H1 (cell line): ENCODE measurements at regions not wholly inside any gene's neighbourhood (a gene's known extent, or its start where the extent isn't known, plus 50 kb on each side); places are given as distances from the start of the nearest gene placed in this dataset.
A peak's percentile ranks its signal among the peaks of the same experiment; 100 is the strongest.

Experiments used
- CTCF ChIA-PET: fragments of 300-600 bp; sonication (Branson Sonifier 250); formaldehyde crosslinking; loops from one replicate; lab custom pipeline; 2021; ENCODE audit not compliant: partially characterized antibody; lab: Charles Lee
- POLR2A ChIA-PET: fragments of 300-600 bp; sonication (Branson Sonifier 250); formaldehyde crosslinking; loops from one replicate; lab custom pipeline; 2021; ENCODE audit warnings: inconsistent platforms; ENCODE audit not compliant: partially characterized antibody; lab: Charles Lee
- DNase-seq, 2 experiments: peaks; one replicate each; pipeline versions ENCODE4 v3.0.0 to v3.0.0-alpha.2; 2010 to 2022; ENCODE audit warnings: low spot score in 2 of 2, low read depth in 1 of 2, mixed read lengths in 1 of 2
- FAIRE-seq: peaks from 2 replicates; lab custom pipeline; 2011; peaks lifted over from hg19 to GRCh38; lab: Jason Lieb, UNC
- H2AFZ ChIP-seq: 2 replicates; pipeline ENCODE4 v1.8.1; 2012; ENCODE audit warnings: low read length, inconsistent platforms
- H2AK5ac ChIP-seq: 2 replicates; pipeline ENCODE4 v1.6.1; 2013; ENCODE audit warnings: low read depth, low read length
- H2BK120ac ChIP-seq: replicated peaks from 2 replicates; pipeline ENCODE3; 2013; ENCODE audit warnings: low read depth, low read length, inconsistent platforms
- H2BK12ac ChIP-seq: 2 replicates; pipeline ENCODE4 v1.6.1; 2013; ENCODE audit warnings: low read depth, low read length
- H2BK15ac ChIP-seq: 2 replicates; pipeline ENCODE4 v1.6.1; 2013; ENCODE audit warnings: low read length
- H2BK20ac ChIP-seq: 2 replicates; pipeline ENCODE4 v1.6.1; 2013; ENCODE audit warnings: low read length
- H2BK5ac ChIP-seq: 2 replicates; pipeline ENCODE4 v1.6.1; 2013; ENCODE audit warnings: low read depth, low read length
- H3K14ac ChIP-seq: 2 replicates; pipeline ENCODE4 v1.6.1; 2013; ENCODE audit warnings: inconsistent platforms; ENCODE audit not compliant: insufficient read length
- H3K18ac ChIP-seq: 2 replicates; pipeline ENCODE4 v1.6.1; 2013; ENCODE audit warnings: low read length; ENCODE audit errors: extremely low read depth
- H3K23ac ChIP-seq: 2 replicates; pipeline ENCODE4 v1.6.1; 2013; ENCODE audit warnings: inconsistent platforms; ENCODE audit not compliant: insufficient read length
- H3K23me2 ChIP-seq: 2 replicates; pipeline ENCODE4 v1.6.1; 2013; ENCODE audit warnings: low read depth, low read length
- H3K27ac ChIP-seq: 2 replicates; pipeline ENCODE4 v1.6.1; 2011; ENCODE audit warnings: low read depth, low read length, inconsistent platforms
- H3K27me3 ChIP-seq, 4 experiments: replicated peaks in 1 of 4; 1 replicate in 1 of 4; 2 replicates in 3 of 4; pipeline versions ENCODE4 v1.6.1 to v1.8.1; 2011 to 2013; ENCODE audit warnings: low read length in 3 of 4, mild to moderate bottlenecking in 3 of 4, inconsistent platforms in 2 of 4, mixed read lengths in 2 of 4, moderate library complexity in 1 of 4; ENCODE audit not compliant: control insufficient read depth in 3 of 4, insufficient read depth in 3 of 4; ENCODE audit errors: extremely low read depth in 1 of 4
- H3K36me3 ChIP-seq, 4 experiments: 2 replicates each; pipeline versions ENCODE4 v1.6.1 to v1.8.1; 2011 to 2013; ENCODE audit warnings: mild to moderate bottlenecking in 4 of 4, low read length in 3 of 4, moderate library complexity in 2 of 4, control low read depth in 1 of 4, inconsistent platforms in 1 of 4; ENCODE audit not compliant: insufficient read depth in 4 of 4, control insufficient read depth in 2 of 4
- H3K4ac ChIP-seq: replicated peaks from 2 replicates; pipeline ENCODE3; 2013; ENCODE audit warnings: low read length, low read depth, mixed read lengths, inconsistent platforms; ENCODE audit not compliant: insufficient read length
- H3K4me1 ChIP-seq, 4 experiments: replicated peaks in 1 of 4; 1 replicate in 1 of 4; 2 replicates in 3 of 4; pipeline versions ENCODE4 v1.6.1 to v1.8.1; 2011 to 2013; ENCODE audit warnings: low read length in 3 of 4, inconsistent platforms in 2 of 4, mixed read lengths in 1 of 4; ENCODE audit not compliant: insufficient read depth in 4 of 4, control insufficient read depth in 3 of 4
- H3K4me2 ChIP-seq, 2 experiments: 2 replicates each; pipeline versions ENCODE4 v1.6.1 to v1.8.1; 2011 to 2013; ENCODE audit warnings: low read depth in 2 of 2, low read length in 2 of 2, control low read depth in 1 of 2, inconsistent platforms in 1 of 2, mild to moderate bottlenecking in 1 of 2; ENCODE audit not compliant: insufficient read depth in 1 of 2
- H3K4me3 ChIP-seq, 4 experiments: fragments of 200-600, 300-600 bp in 1 of 4; sonication (generic), shearing (Covaris generic), sonication (Bioruptor Twin) in 1 of 4; 2 replicates each; pipeline versions ENCODE4 v1.5.1 to v1.8.1; 2011 to 2016; ENCODE audit warnings: low read length in 4 of 4, low read depth in 3 of 4, control low read depth in 2 of 4, inconsistent platforms in 2 of 4, mild to moderate bottlenecking in 2 of 4, mixed read lengths in 1 of 4, moderate library complexity in 1 of 4; ENCODE audit not compliant: insufficient read depth in 2 of 4; ENCODE audit errors: extremely low read depth in 1 of 4
- H3K56ac ChIP-seq: replicated peaks from 2 replicates; pipeline ENCODE3; 2013; ENCODE audit warnings: low read depth, mild to moderate bottlenecking, mixed read lengths, low read length, inconsistent platforms; ENCODE audit not compliant: insufficient read length
- H3K79me1 ChIP-seq: 2 replicates; pipeline ENCODE4 v1.6.1; 2013; ENCODE audit warnings: low read depth, low read length, control low read depth
- H3K79me2 ChIP-seq, 2 experiments: 2 replicates each; pipeline versions ENCODE4 v1.6.1 to v1.8.1; 2012 to 2013; ENCODE audit warnings: low read length in 2 of 2, mild to moderate bottlenecking in 2 of 2, inconsistent platforms in 1 of 2; ENCODE audit not compliant: insufficient read depth in 2 of 2, control insufficient read depth in 1 of 2
- H3K9ac ChIP-seq, 4 experiments: replicated peaks in 1 of 4; 1 replicate in 1 of 4; 2 replicates in 3 of 4; pipeline versions ENCODE4 v1.6.1 to v1.8.1; 2011 to 2013; ENCODE audit warnings: low read depth in 3 of 4, low read length in 3 of 4, control low read depth in 2 of 4, mild to moderate bottlenecking in 2 of 4, moderate library complexity in 2 of 4, inconsistent platforms in 1 of 4; ENCODE audit errors: extremely low read depth in 1 of 4
- H3K9me3 ChIP-seq, 2 experiments: 2 replicates each; pipeline versions ENCODE4 v1.6.1 to v1.8.1; 2012 to 2013; ENCODE audit warnings: mild to moderate bottlenecking in 2 of 2, moderate library complexity in 2 of 2, control low read depth in 1 of 2, inconsistent platforms in 1 of 2, low read depth in 1 of 2, low read length in 1 of 2, mixed read lengths in 1 of 2; ENCODE audit not compliant: insufficient read depth in 2 of 2
- H4K20me1 ChIP-seq, 2 experiments: replicated peaks in 1 of 2; 2 replicates each; pipeline versions ENCODE3 to v1.8.1; 2011 to 2013; ENCODE audit warnings: inconsistent platforms in 2 of 2, low read length in 2 of 2, mild to moderate bottlenecking in 1 of 2; ENCODE audit not compliant: insufficient read depth in 2 of 2, control insufficient read depth in 1 of 2
- H4K5ac ChIP-seq: 2 replicates; pipeline ENCODE4 v1.6.1; 2013; ENCODE audit warnings: low read length, low read depth, mixed read lengths, inconsistent platforms; ENCODE audit not compliant: insufficient read length
- H4K8ac ChIP-seq: 2 replicates; pipeline ENCODE4 v1.8.0; 2013; ENCODE audit warnings: mild to moderate bottlenecking, moderate library complexity, low read length, inconsistent platforms; ENCODE audit not compliant: insufficient read depth; ENCODE audit errors: extremely low read depth
- H4K91ac ChIP-seq: replicated peaks from 2 replicates; pipeline ENCODE3; 2013; ENCODE audit warnings: low read length, mixed read lengths, inconsistent platforms; ENCODE audit not compliant: insufficient read length
- ATF2 ChIP-seq: IDR thresholded peaks from 2 replicates; pipeline ENCODE4 v1.6.1; 2012; ENCODE audit warnings: low read length, inconsistent platforms
- BCL11A ChIP-seq, 2 experiments: IDR thresholded peaks; one replicate each; pipeline ENCODE4 v1.6.1; 2011; ENCODE audit warnings: low read depth in 2 of 2, low read length in 2 of 2, mild to moderate bottlenecking in 2 of 2
- BRCA1 ChIP-seq: IDR thresholded peaks from 2 replicates; pipeline ENCODE4 v1.6.1; 2012; ENCODE audit warnings: low read depth, low read length, improper control_type of control experiment
- CEBPB ChIP-seq: IDR thresholded peaks from 2 replicates; pipeline ENCODE4 v1.6.1; 2012; ENCODE audit warnings: low read depth, low read length
- CHD1 ChIP-seq: IDR thresholded peaks from 2 replicates; pipeline ENCODE4 v1.6.1; 2012; ENCODE audit warnings: low read depth, low read length, improper control_type of control experiment
- CHD2 ChIP-seq: IDR thresholded peaks from 2 replicates; pipeline ENCODE4 v1.6.1; 2012; ENCODE audit warnings: low read length, improper control_type of control experiment
- CREB1 ChIP-seq: IDR thresholded peaks from 2 replicates; pipeline ENCODE4 v1.6.1; 2012; ENCODE audit warnings: inconsistent platforms
- HDAC6 ChIP-seq: IDR thresholded peaks from one replicate; pipeline ENCODE4 v1.7.1; 2012; ENCODE audit warnings: low read depth, mild to moderate bottlenecking, inconsistent platforms, low read length, moderate library complexity
- JUND ChIP-seq: IDR thresholded peaks from 2 replicates; pipeline ENCODE4 v1.6.1; 2011; ENCODE audit warnings: mild to moderate bottlenecking, improper control_type of control experiment, low read length
- MAX ChIP-seq: IDR thresholded peaks from 2 replicates; pipeline ENCODE4 v1.6.1; 2012; ENCODE audit warnings: inconsistent platforms
- RAD21 ChIP-seq, 2 experiments: IDR thresholded peaks in 1 of 2; conservative IDR thresholded peaks in 1 of 2; 2 replicates each; pipeline ENCODE4 v1.6.1; 2011; ENCODE audit warnings: low read depth in 2 of 2, low read length in 2 of 2, improper control_type of control experiment in 1 of 2, inconsistent platforms in 1 of 2, mild to moderate bottlenecking in 1 of 2, moderate library complexity in 1 of 2
- RBBP5 ChIP-seq: IDR thresholded peaks from 2 replicates; pipeline ENCODE4 v1.7.1; 2012; ENCODE audit warnings: low read depth, mild to moderate bottlenecking, inconsistent platforms, low read length, moderate library complexity, borderline replicate concordance
- TBP ChIP-seq: IDR thresholded peaks from 2 replicates; pipeline ENCODE4 v1.6.1; 2011; ENCODE audit warnings: low read depth, low read length, improper control_type of control experiment
- WGBS, 2 experiments: shearing (Covaris generic) in 1 of 2; methylation state at CpG; one replicate each; pipeline versions ENCODE4 v1.1.6 to v1.1.7; 2013 to 2015; ENCODE audit warnings: low lambda C conversion rate in 2 of 2, mixed read lengths in 2 of 2, inconsistent platforms in 1 of 2, low coverage in 1 of 2, missing lambda C conversion rate in 1 of 2; ENCODE audit not compliant: insufficient replicate concordance in 2 of 2, insufficient coverage in 1 of 2, insufficient read length in 1 of 2; ENCODE audit errors: extremely low coverage in 1 of 2, missing lambda C conversion rate in 1 of 2; 5-methylcytosine and 5-hydroxymethylcytosine counted together

- Histone ChIP-seq H4K91ac (no peak overlapping the region), H2BK5ac (no peak overlapping the region), H3K23me2 (no peaks in the 10 kb centered on the region), H3K79me2 (no peaks in the 10 kb centered on the region), H3K56ac (no peak overlapping the region), H3K18ac (no peak overlapping the region), H3K27ac (no peak overlapping the region), H3K4me2 (no peak overlapping the region), H3K79me1 (no peaks in the 10 kb centered on the region), H3K4ac (no peak overlapping the region), H3K9me3 (no peaks in the 10 kb centered on the region), H4K8ac (no peak overlapping the region), H2AFZ (peak overlapping the region; percentile 80; the same call in 1 of the 2 replicates), H3K23ac (no peak overlapping the region), H3K27me3 (no peaks in the 10 kb centered on the region), H2BK12ac (no peak overlapping the region), H3K4me1 (no peaks in the 10 kb centered on the region), H4K20me1 (no peaks in the 10 kb centered on the region), H3K36me3 (no peaks in the 10 kb centered on the region), H3K4me3 (no peak overlapping the region), H2BK20ac (no peak overlapping the region), H4K5ac (no peak overlapping the region), H2BK120ac (no peak overlapping the region), H3K9ac (no peak overlapping the region), H2BK15ac (no peak overlapping the region), H2AK5ac (no peak overlapping the region), H3K14ac (no peak overlapping the region)
- ChIA-PET POLR2A (no interaction called here), CTCF (interaction anchor here (1.2 kb wide), 1 partner anchor 13 kb away, joined by 3 read pairs; no protein-coding TSS in a partner anchor)
- FAIRE-seq (no peak), DNase-seq (no peak)
- WGBS, 2 experiments = 83% methylated on average over 4 of the region's 4 CpGs; no CpG with 5 or more reads in 1 of the 2 experiments
- TF ChIP-seq CREB1 = no peak
- no peak for TF ChIP-seq CHD2
- TF ChIP-seq HDAC6 = no peak
- TF ChIP-seq MAX = no peak
- TF ChIP-seq CEBPB = no peak
- TF ChIP-seq TBP = no peak
- no peak for TF ChIP-seq RAD21 (IDR thresholded peaks at IDR 0.05 in 1 of 2, conservative IDR thresholded peaks at IDR 0.05 in 1 of 2; ENCODE audit: low read depth in 2 of 2, low read length in 2 of 2)
- TF ChIP-seq BCL11A (IDR thresholded peaks at IDR 0.05; ENCODE audit: low read depth in 2 of 2, low read length in 2 of 2) = no peak
- no peak for TF ChIP-seq BRCA1
- TF ChIP-seq RBBP5 = no peak
- no peak for TF ChIP-seq ATF2
- TF ChIP-seq JUND = no peak
- TF ChIP-seq CHD1 = no peak
Observed at GRCh38 chr2:41241325-41242000, 789.6 kb upstream of the SLC8A1 start.
